CD4-positive, alpha-beta T cell treated with Interleukin-15 for 1 hour (primary cell): ENCODE measurements at regions not wholly inside any gene's neighbourhood (a gene's known extent, or its start where the extent isn't known, plus 50 kb on each side); places are given as distances from the start of the nearest gene placed in this dataset.

Source experiments
- DNase-seq: peaks from one replicate; pipeline ENCODE4 v3.0.0-alpha.2; 2020

DNA sequence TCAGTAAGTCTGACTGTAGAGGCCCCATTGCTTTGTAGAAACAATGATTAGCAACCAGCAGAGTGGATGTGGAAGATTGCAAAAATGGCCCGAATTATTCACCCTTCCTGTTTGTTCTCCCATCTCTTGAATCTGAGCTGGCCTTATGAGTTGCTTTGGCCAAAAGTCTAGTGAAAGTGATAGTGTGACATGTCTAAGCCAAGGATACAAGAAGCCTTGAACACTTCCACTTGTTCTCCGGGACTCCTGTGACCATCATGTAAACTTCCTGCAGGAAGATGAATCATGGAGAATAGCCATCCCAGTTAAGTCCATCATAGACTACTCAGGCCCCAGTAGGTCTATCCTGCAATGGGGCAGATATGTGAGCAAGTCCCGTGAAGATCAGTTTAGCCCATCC lies 252.0 kb upstream of the JAG1 start:
- DNase-seq, result no peak

DNA sequence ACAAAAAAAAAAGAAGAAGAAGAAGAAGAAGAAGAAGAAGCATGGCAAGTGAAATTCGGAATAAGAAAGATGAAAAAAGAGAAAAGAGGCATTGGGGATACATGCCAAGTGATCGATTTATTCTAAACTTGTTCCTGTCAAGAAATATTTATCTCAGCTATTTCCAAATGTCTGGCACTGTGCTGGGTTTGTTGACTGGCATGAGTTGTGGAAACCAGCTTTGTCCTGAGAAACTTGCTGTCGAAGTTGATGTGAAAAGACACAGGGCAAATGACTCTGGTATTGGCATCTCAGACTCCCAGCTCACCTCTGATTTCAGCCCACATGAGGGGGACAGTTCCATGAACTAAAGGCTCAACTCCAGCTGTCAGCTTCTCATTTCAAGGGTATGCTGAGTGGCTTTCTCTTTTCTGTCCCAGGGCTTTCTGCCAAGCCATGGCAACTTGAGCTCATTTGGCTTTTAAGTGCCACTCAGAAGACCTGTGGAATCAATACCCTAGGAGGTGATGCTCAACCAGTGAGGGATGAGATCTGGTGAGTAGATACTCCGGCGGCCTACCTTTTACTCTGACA lies 253.3 kb upstream of the JAG1 start:
- no peak for DNase-seq

DNA sequence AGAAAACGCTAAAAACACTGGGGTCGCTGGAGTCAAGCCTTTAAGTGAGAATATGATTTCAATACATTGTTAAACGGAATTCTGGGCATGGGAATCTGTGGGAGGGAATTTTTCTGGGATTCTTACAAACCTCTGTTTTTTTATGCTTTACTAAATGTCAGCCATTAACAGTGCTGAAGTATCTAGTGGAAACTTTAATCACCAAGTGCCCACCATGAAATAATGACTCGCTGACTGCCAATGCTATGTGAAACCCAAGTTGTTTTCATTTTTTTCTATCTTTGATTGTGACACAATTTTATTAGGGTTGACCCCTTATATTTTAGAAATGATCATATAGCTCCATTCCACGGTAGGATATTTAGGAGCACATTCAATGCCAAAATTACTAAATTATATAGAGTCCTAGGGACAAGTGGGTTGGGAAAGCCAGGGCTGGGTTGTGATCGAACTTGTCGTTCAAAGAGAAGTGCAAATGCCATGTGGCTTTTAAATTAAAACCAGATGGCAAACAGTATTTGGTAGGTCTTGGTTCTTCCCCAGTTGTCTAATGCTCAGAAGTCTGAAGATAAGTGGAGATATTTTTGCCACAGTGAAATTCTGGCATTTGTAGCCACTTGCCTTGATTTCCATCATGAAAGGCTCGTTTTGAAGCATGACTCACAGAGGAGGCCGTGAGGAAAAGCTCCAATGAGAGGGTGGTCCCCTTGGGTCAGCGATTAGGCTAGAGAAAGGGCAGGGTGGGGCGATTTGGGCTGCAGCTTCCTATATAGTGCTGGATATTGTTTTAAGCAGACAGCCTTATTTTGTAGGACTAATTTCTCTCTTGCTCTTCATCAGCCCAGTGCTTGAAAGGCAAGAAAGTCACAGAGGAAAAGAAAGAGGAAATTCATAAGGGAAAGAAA lies 254.4 kb upstream of the JAG1 start:
- DNase-seq, result no peak

DNA sequence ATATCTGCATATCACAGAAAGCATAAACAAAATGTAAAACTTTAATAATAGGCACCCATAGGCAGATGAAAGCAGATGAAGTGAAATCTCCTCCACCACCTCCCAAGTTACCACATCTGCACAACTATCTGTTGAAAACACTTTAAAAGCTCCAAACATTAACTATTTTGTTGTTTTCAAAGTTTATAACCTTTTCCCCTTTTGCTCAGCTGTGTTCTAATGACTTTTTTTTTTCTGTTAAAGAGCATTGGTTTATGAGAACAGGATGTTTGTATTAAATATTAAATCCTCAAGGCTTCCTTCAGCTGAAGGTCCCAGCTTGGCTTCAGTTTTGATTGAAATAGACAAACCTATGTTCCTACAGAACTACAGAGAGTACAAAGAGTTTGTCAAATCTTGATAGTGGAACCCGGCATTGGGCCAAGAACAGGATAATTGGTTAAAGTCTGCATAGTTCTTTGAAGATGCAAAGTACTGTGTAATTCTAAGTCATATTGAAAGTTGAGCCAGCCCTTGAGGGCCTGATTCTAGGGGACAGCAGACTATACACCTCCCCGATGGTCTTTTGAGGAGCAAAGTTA lies 255.1 kb upstream of the JAG1 start:
- DNase-seq, result no peak

DNA sequence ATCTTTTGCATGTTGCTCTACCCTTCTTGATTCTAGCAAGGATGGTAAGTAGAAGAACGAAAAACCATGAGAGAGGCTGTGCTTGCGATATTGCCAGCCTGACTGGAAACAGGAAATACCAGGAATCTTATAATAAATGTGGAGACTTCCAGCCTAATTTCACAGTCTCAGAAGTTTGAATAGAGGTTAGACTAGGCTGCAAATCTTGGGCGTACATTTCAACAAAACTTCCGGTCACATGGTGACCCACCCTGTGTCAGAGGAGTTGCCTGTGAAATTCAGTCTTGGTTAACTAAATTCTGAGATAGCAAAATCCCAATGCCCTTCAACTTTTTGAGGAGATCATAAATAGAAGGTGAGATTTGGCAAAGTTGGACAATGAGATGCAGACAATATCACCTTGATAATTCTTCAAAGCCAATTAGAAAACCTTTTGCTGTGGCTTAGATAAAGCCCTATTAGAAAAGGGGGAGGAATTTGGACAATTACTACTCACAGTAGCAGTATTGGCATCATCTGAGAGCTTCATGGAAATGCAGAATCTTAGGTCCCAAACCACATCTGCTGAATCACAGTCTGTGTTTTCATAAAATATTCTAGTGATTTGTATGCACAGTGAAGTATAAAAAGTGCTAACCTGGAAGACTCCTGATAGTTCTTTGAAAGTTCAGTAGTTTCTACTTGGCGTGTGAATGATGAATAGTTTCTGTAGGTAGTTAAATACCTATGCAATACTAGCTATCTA lies 262.0 kb upstream of the JAG1 start:
- no peak for DNase-seq

DNA sequence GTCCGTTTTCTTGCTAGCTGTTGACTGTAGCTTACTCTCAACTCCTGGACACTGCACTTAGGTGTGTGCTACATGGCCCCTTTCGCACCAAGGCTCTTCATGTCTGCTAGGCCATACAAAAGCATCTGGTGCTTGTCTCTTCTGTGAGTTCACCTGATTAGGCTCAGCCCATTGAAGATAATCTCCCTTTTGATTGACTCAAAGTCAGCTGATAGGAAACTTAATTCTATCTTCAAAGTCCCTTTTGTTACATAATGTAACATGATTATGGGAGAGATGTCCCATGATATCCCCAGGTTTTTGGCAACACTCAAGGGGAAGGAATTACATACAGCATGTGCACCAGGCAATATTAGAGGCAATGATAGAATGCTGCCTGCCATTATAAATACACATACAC lies 263.0 kb upstream of the JAG1 start:
- no peak for DNase-seq

DNA sequence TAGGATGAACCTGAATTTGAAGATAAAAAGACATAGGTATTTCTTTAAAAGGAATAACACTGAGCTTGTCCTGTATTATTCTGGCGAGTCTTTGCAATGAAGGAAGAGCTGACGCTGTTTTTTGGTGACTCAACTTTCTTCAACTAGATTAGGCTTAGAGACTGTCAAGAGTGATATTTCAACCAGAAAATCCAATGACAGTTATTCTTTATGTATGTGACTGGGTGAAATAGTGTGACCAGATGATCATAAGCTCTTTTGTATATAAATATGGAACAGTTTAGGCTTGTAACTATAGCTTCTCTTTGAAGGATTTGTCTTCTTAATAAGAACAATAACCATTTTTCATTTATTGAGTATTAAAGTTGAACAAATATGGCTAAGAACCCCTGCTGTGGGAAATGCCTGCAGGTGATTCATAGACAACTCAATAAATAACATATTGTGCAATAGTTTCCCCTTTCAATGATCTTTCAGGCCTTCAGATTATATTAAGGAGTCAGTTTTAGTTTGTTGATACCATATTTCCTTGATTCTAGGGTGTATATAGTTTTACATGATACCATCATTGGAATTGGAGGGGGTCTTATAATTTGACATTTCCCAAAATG lies 265.6 kb upstream of the JAG1 start:
- no peak for DNase-seq

DNA sequence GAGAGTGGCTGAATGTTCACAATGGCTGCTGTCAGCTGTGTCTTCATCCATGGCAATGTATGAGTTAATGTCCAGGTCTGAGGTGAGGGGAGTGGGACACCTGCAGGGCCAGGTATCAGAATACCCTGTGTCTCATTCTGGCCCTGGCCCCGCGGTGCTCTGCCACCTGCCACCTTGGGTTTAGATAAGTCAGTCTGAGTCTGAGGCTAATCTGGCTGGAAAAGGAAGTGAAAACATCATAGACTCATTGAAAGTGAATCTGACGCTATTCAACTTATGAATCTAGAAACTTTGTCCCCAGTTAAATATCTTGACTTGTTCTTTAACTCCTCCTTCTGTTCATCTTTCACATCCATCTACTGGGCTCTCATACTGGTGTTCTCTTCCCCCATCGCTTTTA lies 267.1 kb upstream of the JAG1 start:
- no peak for DNase-seq

DNA sequence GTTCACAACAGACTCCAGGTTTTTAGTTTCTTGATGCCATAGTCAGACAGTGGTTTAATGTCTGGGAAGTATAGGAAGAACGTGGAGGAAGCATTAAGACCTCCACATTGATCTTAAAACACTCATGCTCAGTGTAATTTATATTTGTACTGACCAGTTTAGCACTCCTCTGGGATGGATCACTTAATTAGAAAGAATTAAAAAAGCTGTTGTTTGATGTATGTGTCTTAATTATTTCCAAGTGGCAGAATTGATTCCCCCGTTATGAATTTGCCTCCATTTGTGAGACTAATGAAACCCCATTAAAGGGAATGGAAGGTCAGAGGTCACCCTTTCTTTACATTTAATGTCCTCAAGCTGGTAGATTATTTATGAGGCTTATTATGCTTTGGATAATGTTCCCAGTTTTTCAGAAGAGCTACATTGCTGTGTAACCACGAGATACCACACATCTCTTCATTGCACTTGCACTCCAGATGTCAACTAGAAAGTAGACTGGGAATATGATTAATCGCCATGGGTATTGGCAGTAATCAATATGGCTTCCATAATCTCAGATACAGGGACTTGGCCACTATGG lies 270.0 kb upstream of the JAG1 start:
- DNase-seq, result no peak

DNA sequence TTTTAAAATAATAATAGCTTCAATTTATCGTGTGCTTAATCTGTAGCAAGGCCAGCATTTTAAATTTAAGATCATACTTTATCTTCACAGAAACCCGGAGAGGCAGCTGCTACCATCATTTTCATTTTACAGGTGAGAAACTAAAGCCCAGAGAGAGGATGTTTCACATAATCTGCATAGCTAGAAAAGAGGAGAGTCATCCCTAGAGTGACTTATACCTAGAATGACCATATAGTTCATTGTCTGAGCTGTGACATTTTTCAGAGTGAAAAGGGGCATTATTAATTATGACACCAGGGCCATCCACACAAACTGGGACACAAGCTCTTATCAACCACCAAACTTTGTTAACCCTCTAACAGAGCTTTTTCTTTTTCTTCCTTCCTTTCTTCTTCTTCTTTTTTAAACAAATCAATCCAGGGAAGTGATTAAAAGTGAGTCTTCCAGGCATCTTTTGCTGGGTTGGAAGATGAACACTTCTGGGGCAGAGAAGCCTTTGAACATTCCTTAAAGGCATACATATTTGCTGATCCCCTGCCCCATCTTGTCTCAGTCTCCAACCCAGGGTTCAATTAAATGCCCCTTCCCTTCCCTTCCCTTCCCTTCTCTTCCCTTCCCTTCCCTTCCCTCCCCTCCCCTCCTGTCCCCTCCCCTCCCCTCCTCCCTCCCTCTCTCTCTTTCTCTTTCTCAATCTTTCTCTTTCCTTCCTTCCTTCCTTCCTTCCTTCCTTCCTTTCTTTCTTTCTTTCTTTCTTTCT lies 272.5 kb upstream of the JAG1 start:
- DNase-seq, result no peak

DNA sequence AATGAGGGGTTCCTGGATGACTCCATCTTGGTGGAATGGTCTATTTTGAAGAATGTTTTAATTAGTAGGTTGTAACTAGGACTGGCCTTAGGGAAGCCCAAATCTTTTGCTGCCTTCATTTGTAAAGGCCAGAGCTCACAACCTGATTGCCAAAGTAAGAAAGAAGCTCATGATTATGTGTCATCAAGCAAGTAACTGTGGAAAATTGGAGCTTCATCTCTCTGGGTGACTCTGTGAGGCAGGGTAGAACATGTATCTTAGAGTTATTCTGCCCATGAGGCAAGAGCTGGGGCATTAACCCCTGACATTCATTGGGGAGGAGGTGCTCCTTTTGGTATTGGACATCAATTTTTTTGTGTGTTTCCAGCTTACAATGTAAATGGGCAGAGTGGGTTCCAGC lies 273.9 kb upstream of the JAG1 start:
- no peak for DNase-seq

DNA sequence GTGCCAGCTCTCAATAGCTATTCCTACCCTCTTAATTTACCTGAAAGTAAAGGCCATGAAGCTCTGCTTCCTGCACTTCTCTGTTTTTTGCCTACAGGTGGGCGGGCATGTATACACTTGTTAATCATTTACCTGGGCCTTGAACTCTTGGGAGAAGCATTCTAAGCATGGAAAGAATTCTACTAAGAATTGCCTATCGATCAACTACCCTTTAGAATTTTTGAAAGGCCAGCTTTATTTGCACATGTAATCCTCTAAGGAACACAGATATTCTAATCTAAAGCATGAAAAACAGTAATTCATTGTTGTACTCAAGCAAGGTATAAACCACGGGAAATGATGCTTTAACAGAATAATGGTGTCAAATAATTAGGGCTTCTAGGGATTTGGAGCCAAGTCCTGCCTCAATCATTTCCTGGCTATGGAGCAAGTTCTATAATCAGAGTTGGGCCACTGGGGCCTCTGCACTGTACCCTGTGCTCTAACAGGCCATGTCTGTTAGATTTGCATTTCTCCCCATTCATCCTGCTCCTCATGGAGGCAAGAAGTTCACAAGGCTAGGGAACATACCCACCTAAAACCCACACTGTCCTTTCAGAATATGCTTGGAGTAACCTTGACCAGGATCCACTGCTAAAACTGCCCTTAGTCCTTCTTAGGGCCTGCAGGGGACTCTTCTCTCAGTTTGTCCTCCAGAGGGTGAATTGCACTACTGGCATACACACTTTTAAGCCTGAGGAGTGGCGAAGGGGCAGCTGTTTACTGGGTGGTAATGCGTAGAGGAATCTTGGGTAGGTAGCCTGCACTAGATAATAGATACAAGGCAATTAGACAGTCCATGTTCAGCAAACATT lies 276.4 kb upstream of the JAG1 start:
- DNase-seq, result no peak

DNA sequence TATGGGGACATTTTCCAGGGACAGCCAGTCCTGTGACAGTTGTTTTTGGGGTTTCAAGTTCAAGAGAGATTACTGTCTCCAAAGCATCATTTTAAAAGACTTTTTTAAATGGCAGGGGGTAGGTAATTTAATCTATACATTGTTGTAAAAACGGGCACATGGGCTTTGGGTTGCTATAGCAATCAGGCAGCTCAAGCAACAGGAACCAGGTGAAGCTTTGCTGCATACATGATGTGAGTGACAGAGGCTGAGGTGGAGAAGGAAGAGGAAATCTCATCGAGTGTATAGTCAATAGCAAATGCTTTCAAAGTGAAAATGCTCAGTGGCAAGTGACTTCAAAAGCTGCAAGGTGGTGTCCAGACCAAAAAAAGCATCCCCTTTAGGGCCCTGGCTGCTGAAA lies 277.4 kb upstream of the JAG1 start:
- DNase-seq, result no peak

DNA sequence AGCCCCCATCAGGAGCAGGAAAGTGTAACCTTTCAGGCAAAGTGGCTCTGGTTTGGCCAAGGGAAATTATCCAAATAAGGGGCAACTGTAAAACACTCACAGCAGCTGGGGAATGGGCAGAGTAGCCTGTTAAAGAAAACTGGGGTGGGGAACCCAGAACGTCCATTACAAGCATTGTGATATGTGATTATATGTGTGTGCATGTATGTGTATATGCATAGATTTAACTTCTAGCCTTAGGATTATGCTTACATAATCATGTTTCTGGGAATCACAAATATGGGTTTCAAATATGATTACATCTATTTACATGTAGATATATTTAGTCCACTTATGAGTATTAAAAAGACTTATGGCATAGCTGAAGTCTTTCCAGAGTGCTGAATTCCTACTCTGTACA lies 278.1 kb upstream of the JAG1 start:
- DNase-seq, result no peak

DNA sequence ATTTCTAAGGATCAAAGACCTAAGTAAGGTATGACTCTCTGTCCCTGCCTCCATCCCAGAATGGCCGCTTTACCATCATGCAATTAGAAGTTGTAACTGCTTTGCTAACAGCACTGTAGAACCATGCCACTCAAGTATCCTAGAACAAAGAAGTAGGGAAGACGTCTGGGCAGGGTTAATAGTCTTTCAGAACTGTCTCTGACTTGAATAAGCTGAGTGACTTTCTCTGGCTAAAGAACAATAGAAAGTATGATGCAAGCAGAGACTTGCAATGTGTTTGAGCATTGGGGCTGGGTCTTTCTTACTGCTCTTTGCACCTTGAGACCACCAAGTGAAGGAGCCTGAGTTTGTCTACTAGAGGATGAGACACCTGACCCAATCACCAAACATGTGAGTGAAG lies 279.6 kb upstream of the JAG1 start:
- no peak for DNase-seq

DNA sequence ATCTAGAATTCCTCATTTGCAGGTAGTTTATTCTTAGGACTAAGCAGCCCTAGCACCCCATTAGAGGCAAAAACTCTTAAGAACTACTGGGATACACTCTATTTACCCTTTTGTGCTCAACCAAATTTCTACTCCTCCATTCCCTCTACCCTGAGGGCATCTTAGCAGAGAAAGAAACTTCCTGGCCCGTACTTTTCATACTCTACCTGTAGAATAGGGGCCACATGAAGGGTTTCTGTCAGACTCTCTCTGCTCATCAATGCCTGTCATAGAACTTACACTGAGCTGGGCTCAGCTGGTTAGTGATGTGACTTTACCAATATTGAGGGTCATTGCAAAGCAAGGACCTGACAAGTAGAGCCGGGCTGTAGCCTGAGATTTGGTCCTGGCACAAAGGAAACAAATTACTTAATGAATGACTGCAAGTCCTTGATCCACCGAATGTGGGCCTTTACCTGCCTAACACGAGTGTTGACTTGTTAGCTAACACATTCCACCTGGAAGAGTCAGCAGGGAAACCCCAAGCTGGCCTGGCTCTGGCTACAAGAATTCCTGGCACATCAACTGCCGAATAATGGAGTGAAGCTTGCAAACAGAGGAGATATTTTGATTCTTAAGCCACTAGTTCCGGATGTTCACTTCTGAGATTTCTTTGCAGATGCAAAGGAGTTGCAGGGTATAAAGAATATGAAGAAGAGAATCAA lies 280.5 kb upstream of the JAG1 start:
- DNase-seq, result no peak

DNA sequence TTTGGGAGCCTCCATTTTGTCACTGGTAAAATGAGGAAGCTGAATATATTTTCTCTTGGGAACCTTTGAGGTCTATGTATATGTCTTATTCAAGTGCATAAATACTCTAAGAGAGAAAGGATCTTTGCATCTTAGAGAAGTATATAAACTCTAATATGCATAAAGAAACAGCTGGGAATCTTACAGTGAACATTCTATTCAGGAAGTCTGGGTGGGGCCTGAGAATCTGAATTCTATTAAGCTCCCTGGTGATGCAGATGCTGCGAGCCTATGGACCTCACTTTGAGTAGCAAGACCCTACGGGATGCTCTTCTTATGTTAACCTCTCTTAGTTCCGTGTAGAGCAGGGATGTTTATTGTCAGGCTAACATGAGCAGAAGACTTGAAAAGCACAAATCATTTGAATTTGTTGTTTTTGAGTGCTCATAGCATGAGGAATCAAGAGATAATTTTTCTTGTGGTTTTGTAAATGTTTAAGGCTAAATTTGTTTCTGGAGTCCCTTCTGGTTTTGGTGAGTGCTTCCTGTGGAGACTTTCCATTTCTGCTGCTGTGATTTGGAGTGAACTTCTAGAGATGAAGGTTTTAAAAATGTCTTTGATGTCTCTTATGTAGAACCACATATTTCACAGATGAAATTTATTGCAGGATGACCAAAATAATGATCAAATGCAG lies 281.2 kb upstream of the JAG1 start:
- DNase-seq, result no peak

DNA sequence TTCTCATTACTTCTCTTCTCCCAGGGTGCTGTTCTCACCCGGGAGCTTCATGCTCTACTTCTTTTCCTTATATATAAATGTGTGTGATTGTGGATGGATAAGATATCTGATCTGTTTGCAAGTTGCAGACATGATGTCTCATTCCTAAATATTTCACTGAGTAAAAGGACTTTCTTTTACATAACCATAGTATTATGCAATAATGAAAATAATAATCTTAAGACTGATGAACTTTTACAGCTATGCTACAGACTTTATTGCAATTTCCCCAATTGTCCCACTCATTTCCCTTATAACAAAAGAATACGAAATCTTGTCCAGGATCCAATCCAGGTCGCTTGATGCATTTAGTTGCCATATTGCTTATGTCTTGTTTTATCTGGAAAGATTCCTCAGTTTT lies 284.5 kb upstream of the JAG1 start:
- DNase-seq, result no peak

DNA sequence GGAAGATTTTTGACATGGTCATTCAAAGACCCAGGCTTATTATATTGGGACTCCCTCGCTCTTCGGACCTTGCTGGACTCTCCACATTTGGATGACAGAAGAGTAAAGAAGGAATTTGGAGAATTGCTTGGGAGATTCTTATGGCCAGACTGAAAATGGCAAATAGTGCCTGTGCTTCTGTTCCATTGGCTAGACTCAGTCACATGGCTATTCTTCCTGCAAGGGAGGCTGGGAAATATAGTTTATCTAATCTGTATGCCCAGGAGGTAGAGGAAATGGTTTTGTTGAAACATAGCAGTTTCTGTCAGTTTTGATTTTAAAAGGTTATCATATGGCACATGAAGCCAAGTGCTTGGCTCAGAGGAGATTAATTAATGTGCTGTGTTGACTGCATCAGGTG lies 286.6 kb upstream of the JAG1 start:
- DNase-seq, result no peak
